Mesenchymal stem cell (in vitro differentiated cells and primary cell): ENCODE measurements at regions not wholly inside any gene's neighbourhood (a gene's known extent, or its start where the extent isn't known, plus 50 kb on each side); places are given as distances from the start of the nearest gene placed in this dataset.

Experiments
- DNase-seq: peaks from one replicate; pipeline ENCODE4 v3.0.0-alpha.2; 2013
- H2AFZ ChIP-seq: one replicate; pipeline ENCODE4 v1.6.1; 2013; ENCODE audit warnings: low read depth, mild to moderate bottlenecking, control low read depth, inconsistent platforms, low read length, moderate library complexity
- H2AK5ac ChIP-seq: 2 replicates; pipeline ENCODE4 v1.6.1; 2013; ENCODE audit warnings: low read length, moderate library complexity, mild to moderate bottlenecking, inconsistent platforms; ENCODE audit not compliant: severe bottlenecking
- H2BK120ac ChIP-seq: one replicate; pipeline ENCODE4 v1.6.1; 2013; ENCODE audit warnings: low read depth, mild to moderate bottlenecking, inconsistent platforms, low read length, moderate library complexity
- H2BK12ac ChIP-seq, 2 experiments: one replicate each; pipeline ENCODE4 v1.6.1; 2013; ENCODE audit warnings: inconsistent platforms in 2 of 2, low read length in 2 of 2, mild to moderate bottlenecking in 2 of 2, moderate library complexity in 2 of 2, control low read depth in 1 of 2
- H2BK15ac ChIP-seq: one replicate; pipeline ENCODE4 v1.6.1; 2013; ENCODE audit warnings: mild to moderate bottlenecking, low read depth, inconsistent platforms; ENCODE audit not compliant: poor library complexity, severe bottlenecking
- H2BK5ac ChIP-seq: 2 replicates; pipeline ENCODE4 v1.6.1; 2013; ENCODE audit warnings: low read depth, mild to moderate bottlenecking, low read length, control low read depth, inconsistent platforms; ENCODE audit not compliant: poor library complexity, severe bottlenecking
- H3K14ac ChIP-seq, 2 experiments: one replicate each; pipeline ENCODE4 v1.6.1; 2013; ENCODE audit warnings: inconsistent platforms in 2 of 2, low read length in 2 of 2, control low read depth in 1 of 2, mild to moderate bottlenecking in 1 of 2, moderate library complexity in 1 of 2
- H3K18ac ChIP-seq, 2 experiments: one replicate each; pipeline ENCODE4 v1.6.1; 2013; ENCODE audit warnings: inconsistent platforms in 2 of 2, low read length in 2 of 2, control low read depth in 1 of 2, low read depth in 1 of 2, mild to moderate bottlenecking in 1 of 2
- H3K23ac ChIP-seq, 2 experiments: one replicate each; pipeline ENCODE4 v1.6.1; 2013; ENCODE audit warnings: inconsistent platforms in 2 of 2, low read length in 2 of 2, mild to moderate bottlenecking in 2 of 2, moderate library complexity in 2 of 2, control low read depth in 1 of 2
- H3K27ac ChIP-seq: 2 replicates; pipeline ENCODE4 v1.5.1; 2013; ENCODE audit warnings: mild to moderate bottlenecking, moderate library complexity, low read length, control low read depth, inconsistent platforms; ENCODE audit not compliant: poor library complexity, severe bottlenecking
- H3K27me3 ChIP-seq, 2 experiments: 2 replicates each; pipeline versions ENCODE4 v1.6.1 to v1.7.0; 2013; ENCODE audit warnings: low read length in 2 of 2, mild to moderate bottlenecking in 2 of 2, moderate library complexity in 2 of 2, control low read depth in 1 of 2, inconsistent platforms in 1 of 2; ENCODE audit not compliant: control insufficient read depth in 1 of 2, insufficient read depth in 1 of 2
- H3K36me3 ChIP-seq, 2 experiments: 2 replicates each; pipeline versions ENCODE4 v1.6.1 to v1.7.0; 2013; ENCODE audit warnings: low read length in 2 of 2, control low read depth in 1 of 2, inconsistent platforms in 1 of 2, low read depth in 1 of 2, mild to moderate bottlenecking in 1 of 2; ENCODE audit not compliant: insufficient read depth in 2 of 2, control insufficient read depth in 1 of 2
- H3K4ac ChIP-seq, 2 experiments: one replicate each; pipeline ENCODE4 v1.6.1; 2013; ENCODE audit warnings: inconsistent platforms in 2 of 2, low read length in 2 of 2, mild to moderate bottlenecking in 2 of 2, moderate library complexity in 2 of 2, control low read depth in 1 of 2, low read depth in 1 of 2
- H3K4me1 ChIP-seq: 2 replicates; pipeline ENCODE4 v1.6.1; 2013; ENCODE audit warnings: low read depth, low read length, control low read depth; ENCODE audit not compliant: control insufficient read depth, insufficient read depth
- H3K4me2 ChIP-seq: 2 replicates; pipeline ENCODE4 v1.6.1; 2013; ENCODE audit warnings: low read length, mild to moderate bottlenecking, inconsistent platforms; ENCODE audit not compliant: poor library complexity, severe bottlenecking
- H3K4me3 ChIP-seq, 2 experiments: 2 replicates each; pipeline versions ENCODE4 v1.5.1 to v1.7.0; 2013; ENCODE audit warnings: low read length in 2 of 2, mild to moderate bottlenecking in 2 of 2, control low read depth in 1 of 2, low read depth in 1 of 2; ENCODE audit not compliant: insufficient read depth in 1 of 2
- H3K79me1 ChIP-seq: replicated peaks from 2 replicates; pipeline ENCODE4 v1.6.1; 2013; ENCODE audit warnings: mild to moderate bottlenecking, control low read depth, low read length, inconsistent platforms; ENCODE audit not compliant: poor library complexity, severe bottlenecking
- H3K9ac ChIP-seq: 2 replicates; pipeline ENCODE4 v1.7.0; 2013; ENCODE audit warnings: mild to moderate bottlenecking, low read length, moderate library complexity
- H3K9me3 ChIP-seq: 2 replicates; pipeline ENCODE4 v1.7.0; 2013; ENCODE audit warnings: mild to moderate bottlenecking, low read length; ENCODE audit not compliant: control insufficient read depth
- H4K8ac ChIP-seq: one replicate; pipeline ENCODE4 v1.6.1; 2013; ENCODE audit warnings: inconsistent platforms, mild to moderate bottlenecking, low read length, moderate library complexity
- H4K91ac ChIP-seq: one replicate; pipeline ENCODE4 v1.6.1; 2013; ENCODE audit warnings: mild to moderate bottlenecking, low read length, inconsistent platforms
- WGBS: methylation state at CpG from one replicate; pipeline ENCODE4 v1.1.7; 2013; ENCODE audit warnings: mixed read lengths; 5-methylcytosine and 5-hydroxymethylcytosine counted together

- no peak overlapping the region for H3K27ac ChIP-seq
- H3K27me3 ChIP-seq = no peaks in the 10 kb centered on the region
- no peak overlapping the region for H3K18ac ChIP-seq
- no peak overlapping the region for H4K8ac ChIP-seq
- no peak overlapping the region for H2BK15ac ChIP-seq
- H3K23ac ChIP-seq = no peak overlapping the region
- no peak overlapping the region for H2AFZ ChIP-seq
- H3K4ac ChIP-seq = no peak overlapping the region
- no peaks in the 10 kb centered on the region for H3K4me1 ChIP-seq
- no peak overlapping the region for H2BK12ac ChIP-seq
- no peaks in the 10 kb centered on the region for H3K36me3 ChIP-seq
- no peak overlapping the region for H3K4me2 ChIP-seq
- 27% methylated on average over 6 of the region's 9 CpGs for WGBS
- H2BK5ac ChIP-seq = no peak overlapping the region
- no peak overlapping the region for H3K14ac ChIP-seq
- no peak overlapping the region for H3K9ac ChIP-seq
- DNase-seq = no peak
- H2BK120ac ChIP-seq = no peak overlapping the region
- no peaks in the 10 kb centered on the region for H3K79me1 ChIP-seq
- H3K4me3 ChIP-seq = no peak overlapping the region
- H2AK5ac ChIP-seq = no peak overlapping the region
- H3K9me3 ChIP-seq = no peaks in the 10 kb centered on the region
- no peak overlapping the region for H4K91ac ChIP-seq
Measured at GRCh38 chrY:19232276-19232994, 458.9 kb upstream of the HSFY2 start.

GRCh38 chrY:19220784-19221183, 447.2 kb upstream of the HSFY2 start:
- Histone ChIP-seq H3K9ac (no peak overlapping the region), H2BK120ac (no peak overlapping the region), H3K4me3 (no peak overlapping the region), H3K4me2 (no peak overlapping the region), H3K18ac (no peak overlapping the region), H3K79me1 (no peaks in the 10 kb centered on the region), H2BK5ac (no peak overlapping the region), H3K9me3 (no peaks in the 10 kb centered on the region), H3K14ac (no peak overlapping the region), H3K23ac (no peak overlapping the region), H3K4me1 (no peaks in the 10 kb centered on the region), H3K4ac (no peak overlapping the region), H3K36me3 (no peaks in the 10 kb centered on the region), H2BK15ac (no peak overlapping the region), H4K91ac (no peak overlapping the region), H3K27ac (no peak overlapping the region), H4K8ac (no peak overlapping the region), H2BK12ac (no peak overlapping the region), H2AFZ (no peak overlapping the region), H2AK5ac (no peak overlapping the region), H3K27me3 (no peaks in the 10 kb centered on the region)
- DNase-seq = no peak
- WGBS = no CpG with 5 or more reads among the region's 1 CpG

DNA sequence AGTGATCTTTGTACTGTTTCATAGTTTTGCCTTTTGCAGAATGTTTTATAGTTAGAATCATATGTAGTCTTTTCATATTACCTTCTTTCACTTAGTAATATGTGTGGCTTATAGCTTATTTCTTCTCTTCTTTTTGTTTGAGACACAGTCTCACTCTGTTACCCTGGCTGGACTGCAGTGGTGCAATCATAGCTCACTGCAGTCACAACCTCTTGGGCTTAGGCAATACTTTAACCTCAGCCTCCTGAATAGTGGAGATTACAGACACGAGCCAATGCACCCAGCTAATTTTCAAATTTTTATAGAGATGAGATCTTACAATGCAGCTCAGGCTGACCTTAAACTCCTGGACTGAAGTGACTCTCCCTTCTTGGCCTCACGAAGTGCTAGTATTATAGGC, 435.4 kb upstream of the HSFY2 start:
- H3K27me3 ChIP-seq = no peaks in the 10 kb centered on the region
- H2BK12ac ChIP-seq = no peak overlapping the region
- H2AK5ac ChIP-seq = no peak overlapping the region
- H2BK5ac ChIP-seq = no peak overlapping the region
- no peak overlapping the region for H3K4ac ChIP-seq
- H3K36me3 ChIP-seq = no peaks in the 10 kb centered on the region
- no peaks in the 10 kb centered on the region for H3K9me3 ChIP-seq
- WGBS = 56% methylated on average over 1 of the region's 2 CpGs
- no peak overlapping the region for H3K4me2 ChIP-seq
- no peak overlapping the region for H3K18ac ChIP-seq
- no peak overlapping the region for H2BK15ac ChIP-seq
- H3K14ac ChIP-seq = no peak overlapping the region
- no peak overlapping the region for H3K4me3 ChIP-seq
- H3K9ac ChIP-seq = no peak overlapping the region
- DNase-seq = no peak
- H3K4me1 ChIP-seq = no peaks in the 10 kb centered on the region
- H3K27ac ChIP-seq = no peak overlapping the region
- H4K91ac ChIP-seq = no peak overlapping the region
- no peaks in the 10 kb centered on the region for H3K79me1 ChIP-seq
- no peak overlapping the region for H2AFZ ChIP-seq
- no peak overlapping the region for H4K8ac ChIP-seq
- H2BK120ac ChIP-seq = no peak overlapping the region
- H3K23ac ChIP-seq = no peak overlapping the region

DNA sequence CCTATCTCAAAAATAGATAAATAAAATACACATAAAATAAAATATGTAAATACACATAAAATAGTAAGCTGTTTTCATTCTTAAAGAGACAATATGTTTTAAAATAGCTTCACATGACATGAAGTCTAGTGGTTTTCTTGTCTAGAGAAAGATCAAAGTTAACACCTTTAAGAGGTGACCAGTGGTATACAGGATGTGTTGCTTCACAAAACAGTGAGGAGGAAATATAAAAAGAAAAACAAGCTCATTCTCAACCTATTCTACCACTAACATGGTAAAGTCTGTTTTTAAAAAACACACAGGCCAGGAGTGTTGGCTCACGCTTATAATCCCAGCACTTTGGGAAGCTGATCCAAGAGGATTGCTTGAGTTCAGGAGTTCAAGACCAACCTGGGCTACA, 433.5 kb upstream of the HSFY2 start:
- H3K18ac ChIP-seq = no peak overlapping the region
- no peak overlapping the region for H2BK5ac ChIP-seq
- H3K23ac ChIP-seq = no peak overlapping the region
- H4K91ac ChIP-seq = no peak overlapping the region
- no peak overlapping the region for H2AK5ac ChIP-seq
- H3K36me3 ChIP-seq = no peaks in the 10 kb centered on the region
- no peaks in the 10 kb centered on the region for H3K4me1 ChIP-seq
- WGBS = no CpG with 5 or more reads among the region's 1 CpG
- H3K4me2 ChIP-seq = no peak overlapping the region
- H3K27ac ChIP-seq = no peak overlapping the region
- no peak overlapping the region for H4K8ac ChIP-seq
- H3K4ac ChIP-seq = no peak overlapping the region
- no peak overlapping the region for H2BK12ac ChIP-seq
- no peaks in the 10 kb centered on the region for H3K79me1 ChIP-seq
- no peak overlapping the region for H3K4me3 ChIP-seq
- no peaks in the 10 kb centered on the region for H3K9me3 ChIP-seq
- no peak overlapping the region for H3K9ac ChIP-seq
- DNase-seq = no peak
- H2AFZ ChIP-seq = no peak overlapping the region
- H3K14ac ChIP-seq = no peak overlapping the region
- H2BK15ac ChIP-seq = no peak overlapping the region
- H3K27me3 ChIP-seq = no peaks in the 10 kb centered on the region
- H2BK120ac ChIP-seq = no peak overlapping the region
